A673 (cell line): ENCODE measurements at regions not wholly inside any gene's neighbourhood (a gene's known extent, or its start where the extent isn't known, plus 50 kb on each side); places are given as distances from the start of the nearest gene placed in this dataset.

ENCODE experiments used
- CTCF ChIP-seq: fragments of 300-800, 200-600 bp; sonication (generic); conservative IDR thresholded peaks from 2 replicates; pipeline ENCODE4 v1.5.1; 2017; ENCODE audit warnings: low read depth, mild to moderate bottlenecking, antibody characterized with exemption, low read length, moderate library complexity, mixed read lengths
- EZH2 ChIP-seq: fragments of 200-600 bp; sonication (generic); IDR thresholded peaks from 2 replicates; pipeline ENCODE4 v1.6.1; 2017; ENCODE audit warnings: borderline replicate concordance, low read depth, mild to moderate bottlenecking, mixed read lengths, antibody characterized with exemption, low read length; ENCODE audit not compliant: poor library complexity, severe bottlenecking

DNA sequence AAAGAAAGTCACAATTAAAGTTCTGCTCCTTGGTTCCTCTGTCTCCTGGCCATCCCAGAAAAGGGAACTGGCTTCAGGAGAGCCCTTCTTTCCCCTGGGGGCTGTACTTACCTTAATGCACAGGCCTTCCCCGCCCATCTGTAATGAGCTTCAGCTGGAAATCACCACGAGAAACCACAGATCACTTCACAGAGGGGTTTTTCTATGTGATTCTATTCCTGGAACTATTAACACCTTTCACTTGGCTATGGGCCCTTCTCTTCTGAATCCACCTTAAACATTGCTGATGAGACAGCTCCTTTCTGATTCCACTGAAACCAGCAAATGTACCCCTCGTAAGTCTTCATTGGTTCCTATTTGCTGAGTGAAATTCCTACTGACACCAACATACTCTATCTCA, 80.7 kb downstream of the FOXF2 start:
- TF ChIP-seq CTCF = no peak
- TF ChIP-seq EZH2 = no peak
